Fibroblast of mammary gland (primary cell): ENCODE measurements at regions not wholly inside any gene's neighbourhood (a gene's known extent, or its start where the extent isn't known, plus 50 kb on each side); places are given as distances from the start of the nearest gene placed in this dataset.
"Not testable (repeated sequence)": the region's sequence is repeated elsewhere in the genome, so short reads cannot be mapped to it uniquely, and the experiment has no call there.

Experiments used
- DNase-seq: peaks from one replicate; pipeline ENCODE4 v3.0.0-alpha.2; 2010; ENCODE audit warnings: low read depth
- H3K4me3 ChIP-seq: 2 replicates; pipeline ENCODE4 v1.5.1; 2011; ENCODE audit warnings: low read depth, mild to moderate bottlenecking, low read length, moderate library complexity; ENCODE audit not compliant: control insufficient read depth
- CTCF ChIP-seq: conservative IDR thresholded peaks from 2 replicates; pipeline ENCODE4 v1.5.1; 2011; ENCODE audit warnings: low read depth, low read length, inconsistent platforms; ENCODE audit not compliant: control insufficient read depth, insufficient read depth

- H3K4me3 ChIP-seq = no peak overlapping the region
- no peak for DNase-seq
- no peak for TF ChIP-seq CTCF
Observed at GRCh38 chr4:187908731-187909130, 86.8 kb upstream of the ZFP42 start.

- no peak for TF ChIP-seq CTCF
- no peak overlapping the region for H3K4me3 ChIP-seq
- DNase-seq = no peak
Observed at GRCh38 chr4:187910741-187911140, 84.8 kb upstream of the ZFP42 start.

- not testable (repeated sequence) for H3K4me3 ChIP-seq, DNase-seq
Observed at GRCh38 chr4:187915406-187915805, 80.2 kb upstream of the ZFP42 start.

GRCh38 chr4:187919966-187920365, 75.6 kb upstream of the ZFP42 start:
- DNase-seq = no peak
- no peak for TF ChIP-seq CTCF
- no peak overlapping the region for H3K4me3 ChIP-seq

- no peak for DNase-seq
- TF ChIP-seq CTCF = no peak
- H3K4me3 ChIP-seq = no peak overlapping the region
Observed at GRCh38 chr4:187921946-187922623, 73.5 kb upstream of the ZFP42 start.

GRCh38 chr4:187929024-187929423, 66.5 kb upstream of the ZFP42 start:
- DNase-seq = no peak
- H3K4me3 ChIP-seq = no peak overlapping the region
- no peak for TF ChIP-seq CTCF

- TF ChIP-seq CTCF = no peak
- no peak for DNase-seq
- H3K4me3 ChIP-seq = no peak overlapping the region
Observed at GRCh38 chr4:187934766-187935165, 60.8 kb upstream of the ZFP42 start.
